HG02981 (cell line): ENCODE measurements at regions not wholly inside any gene's neighbourhood (a gene's known extent, or its start where the extent isn't known, plus 50 kb on each side); places are given as distances from the start of the nearest gene placed in this dataset.
A peak's percentile ranks its signal among the peaks of the same experiment; 100 is the strongest.

Source experiments
- ATAC-seq: cut with Tn5 transposase; IDR thresholded peaks from one replicate; pipeline ENCODE4 v1.9.1; 2021; ENCODE audit warnings: mild to moderate bottlenecking, moderate library complexity; ENCODE audit not compliant: unreplicated experiment

DNA sequence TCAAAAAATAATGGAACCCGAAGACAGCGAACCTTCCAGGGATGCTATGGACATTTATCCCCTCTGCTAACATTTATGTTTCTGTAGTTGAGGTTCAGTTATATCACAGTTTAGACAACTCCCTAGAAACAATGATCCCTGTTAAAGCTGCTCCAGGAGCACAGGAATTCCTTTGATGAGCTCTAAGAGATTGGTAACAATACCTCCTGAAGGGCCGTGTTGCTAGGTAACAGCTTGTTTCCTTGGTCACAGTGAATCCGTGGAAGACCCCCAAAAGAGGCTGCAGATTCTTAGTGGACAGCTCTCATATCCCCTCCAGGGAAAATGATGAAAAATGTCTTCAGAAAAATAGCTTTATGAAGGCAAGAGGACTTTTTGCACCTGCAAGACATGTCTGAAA lies 160.2 kb downstream of the SERPINI1 start:
- ATAC-seq: no peak

- no peak for ATAC-seq
Measured at GRCh38 chr3:167895178-167895577, 159.7 kb downstream of the SERPINI1 start.

DNA sequence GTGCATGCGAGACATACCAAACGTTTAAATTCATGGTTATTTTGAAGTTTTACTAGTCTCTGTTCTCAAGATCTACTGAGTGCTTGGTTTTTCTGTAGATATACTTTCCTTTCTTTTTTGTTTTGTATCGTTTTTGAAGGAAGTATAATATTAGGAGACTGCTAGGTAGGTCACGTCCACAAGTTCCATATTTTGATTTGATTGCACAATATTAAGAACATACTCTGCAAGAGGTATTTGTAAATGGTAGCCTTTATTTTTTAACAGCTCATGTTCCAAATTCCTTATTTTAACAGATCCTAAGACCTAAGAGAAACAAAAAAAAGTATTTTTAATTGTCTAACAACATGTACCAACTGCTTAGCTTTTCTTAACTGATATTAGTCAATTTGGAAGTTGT lies 156.7 kb downstream of the SERPINI1 start:
- no peak for ATAC-seq

DNA sequence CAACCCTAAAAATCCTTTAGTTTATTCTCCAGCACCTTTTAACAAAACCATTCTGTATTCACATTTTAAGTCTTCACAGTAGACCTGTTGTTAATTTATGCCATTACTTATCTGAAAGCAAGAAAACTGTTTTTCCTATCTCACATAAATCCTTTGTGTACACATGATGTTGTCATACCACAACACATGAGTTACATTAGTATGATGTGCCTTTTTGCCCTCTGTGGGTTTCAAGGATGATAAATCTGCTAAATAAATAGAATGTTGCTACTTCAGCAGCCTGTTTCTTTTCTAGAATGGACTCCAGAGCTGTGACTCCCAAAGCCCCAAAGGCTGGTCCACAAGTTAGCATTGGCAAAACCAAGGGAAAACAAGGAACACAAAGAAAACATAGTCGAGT lies 151.6 kb downstream of the SERPINI1 start:
- ATAC-seq: no peak

GRCh38 chr3:167886690-167887089 lies 151.2 kb downstream of the SERPINI1 start:
- no peak for ATAC-seq

DNA sequence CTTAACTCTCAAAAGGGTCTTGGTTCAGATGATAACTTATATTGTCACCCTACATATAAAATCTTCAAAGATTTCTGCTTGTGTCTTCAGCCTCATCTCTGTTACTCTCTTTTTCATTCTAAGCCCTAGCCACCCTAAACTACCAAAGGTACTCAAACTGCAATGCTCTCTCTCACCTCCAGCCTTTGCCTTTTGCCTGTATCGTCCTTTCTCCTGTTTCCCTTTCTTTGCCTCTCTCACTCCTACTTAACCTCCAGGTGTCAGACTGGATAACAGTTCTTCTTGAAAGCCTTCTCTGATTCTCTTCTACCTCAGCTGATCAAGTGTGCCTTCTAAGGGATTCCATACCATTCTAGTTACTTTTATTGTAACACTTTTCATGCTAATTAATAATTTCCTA lies 149.8 kb downstream of the SERPINI1 start:
- ATAC-seq: no peak

GRCh38 chr3:167884481-167884880 lies 149.0 kb downstream of the SERPINI1 start:
- ATAC-seq: no peak

GRCh38 chr3:167883452-167883851 lies 147.9 kb downstream of the SERPINI1 start:
- no peak for ATAC-seq

GRCh38 chr3:167882057-167882667 lies 146.6 kb downstream of the SERPINI1 start:
- peak; percentile 87 for ATAC-seq

DNA sequence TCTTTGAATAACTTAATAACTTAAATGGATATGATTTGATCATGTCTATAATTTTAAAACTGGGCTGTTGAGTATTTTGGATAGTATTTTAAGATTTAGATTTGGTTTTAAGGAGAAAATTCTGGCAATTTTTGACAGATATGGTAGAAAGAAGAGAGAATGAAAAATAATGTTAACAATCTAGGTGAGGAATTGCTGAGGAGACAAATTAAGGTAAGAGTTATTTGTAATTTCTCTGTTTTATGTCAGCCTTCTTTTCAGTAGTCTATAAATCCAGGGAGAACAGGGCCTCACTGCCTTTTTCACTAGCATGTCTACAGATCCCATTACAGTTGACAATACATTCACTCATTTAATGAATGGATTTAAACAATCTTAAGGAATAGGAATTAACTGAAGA lies 144.7 kb downstream of the SERPINI1 start:
- ATAC-seq: no peak

DNA sequence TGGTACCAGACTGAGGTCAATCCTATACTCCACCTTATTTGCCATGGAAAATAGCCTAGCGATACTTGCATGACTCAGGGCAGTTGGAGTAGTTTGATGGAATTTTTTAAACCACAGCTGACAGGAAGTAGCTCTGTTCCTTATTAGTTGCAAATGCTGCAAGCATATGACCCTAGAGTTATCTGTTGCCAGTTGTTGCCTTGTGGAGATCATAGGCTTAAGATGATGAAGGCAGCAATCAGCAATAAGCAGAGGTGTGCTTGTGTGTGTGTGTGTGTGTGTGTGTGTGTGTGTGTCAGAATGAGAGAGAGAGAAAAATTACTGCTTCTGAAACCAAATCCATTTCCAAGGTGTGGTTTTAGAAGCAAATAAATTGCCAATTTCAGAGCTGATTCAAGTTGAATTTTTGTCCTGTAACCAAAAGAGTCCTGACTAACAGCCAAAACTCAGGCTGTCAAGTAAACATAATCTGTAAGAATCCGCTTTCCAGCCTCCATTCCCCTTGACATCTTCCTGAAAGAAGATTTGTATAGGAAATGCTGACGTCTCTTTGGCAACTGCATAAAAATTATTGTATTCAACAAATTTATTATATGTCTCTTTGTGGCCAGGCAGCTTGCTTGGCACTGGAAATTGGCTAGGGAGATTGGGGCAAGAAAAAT lies 141.2 kb downstream of the SERPINI1 start:
- no peak for ATAC-seq
